ENCODE measurements at regions not wholly inside any gene's neighbourhood (a gene's known extent, or its start where the extent isn't known, plus 50 kb on each side); places are given as distances from the start of the nearest gene placed in this dataset.
"Not testable (repeated sequence)": the region's sequence is repeated elsewhere in the genome, so short reads cannot be mapped to it uniquely, and the experiment has no call there.

- no peak overlapping the region for H3K9ac ChIP-seq
- no peaks in the 10 kb centered on the region for H3K79me2 ChIP-seq
- no peak overlapping the region for H3K4me3 ChIP-seq (ENCODE audit: low read depth, low read length)
- H3K9me3 ChIP-seq (ENCODE audit: control insufficient read depth, low read length) = no peaks in the 10 kb centered on the region
- H3K4me2 ChIP-seq (ENCODE audit: low read length) = no peak overlapping the region
- H3K4me1 ChIP-seq = no peaks in the 10 kb centered on the region
- H2AFZ ChIP-seq = no peak overlapping the region
- no peak for TF ChIP-seq CTCF (IDR thresholded peaks at IDR 0.05)
- H3K27ac ChIP-seq = no peak overlapping the region
- H3K27me3 ChIP-seq (ENCODE audit: control insufficient read depth, insufficient read depth, low read length) = no peaks in the 10 kb centered on the region
- H3K36me3 ChIP-seq (ENCODE audit: control insufficient read depth, insufficient read depth, low read length) = no peaks in the 10 kb centered on the region
Observed at GRCh38 chr11:8767466-8768142, 85.0 kb downstream of the RPL27A start.

- H3K27ac ChIP-seq = no peak overlapping the region
- no peak overlapping the region for H3K4me3 ChIP-seq (ENCODE audit: low read depth, low read length)
- no peak overlapping the region for H3K4me2 ChIP-seq (ENCODE audit: low read length)
- no peak overlapping the region for H3K9ac ChIP-seq
- no peaks in the 10 kb centered on the region for H3K36me3 ChIP-seq (ENCODE audit: control insufficient read depth, insufficient read depth, low read length)
- no peak for TF ChIP-seq CTCF (IDR thresholded peaks at IDR 0.05)
- H3K79me2 ChIP-seq = no peaks in the 10 kb centered on the region
- H3K4me1 ChIP-seq = no peaks in the 10 kb centered on the region
- no peak overlapping the region for H2AFZ ChIP-seq
- no peaks in the 10 kb centered on the region for H3K27me3 ChIP-seq (ENCODE audit: control insufficient read depth, insufficient read depth, low read length)
- H3K9me3 ChIP-seq (ENCODE audit: control insufficient read depth, low read length) = no peaks in the 10 kb centered on the region
Observed at GRCh38 chr11:8768625-8769333, 86.2 kb downstream of the RPL27A start.

GRCh38 chr11:8772571-8773519 lies 90.3 kb downstream of the RPL27A start:
- Histone ChIP-seq H3K9ac (no peak overlapping the region), H3K4me2 (ENCODE audit: low read length) (no peak overlapping the region), H3K36me3 (ENCODE audit: control insufficient read depth, insufficient read depth, low read length) (no peaks in the 10 kb centered on the region), H3K27ac (no peak overlapping the region), H3K79me2 (peaks cover 2% of the 10 kb centered on the region), H3K4me1 (no peaks in the 10 kb centered on the region), H3K4me3 (ENCODE audit: low read depth, low read length) (no peak overlapping the region), H2AFZ (no peak overlapping the region), H3K9me3 (ENCODE audit: control insufficient read depth, low read length) (no peaks in the 10 kb centered on the region), H3K27me3 (ENCODE audit: control insufficient read depth, insufficient read depth, low read length) (no peaks in the 10 kb centered on the region)
- no peak for TF ChIP-seq CTCF (IDR thresholded peaks at IDR 0.05)

GRCh38 chr11:8773916-8774539 lies 91.4 kb downstream of the RPL27A start:
- Histone ChIP-seq H3K27ac (no peak overlapping the region), H3K9ac (no peak overlapping the region), H3K4me3 (ENCODE audit: low read depth, low read length) (no peak overlapping the region), H3K36me3 (ENCODE audit: control insufficient read depth, insufficient read depth, low read length) (no peaks in the 10 kb centered on the region), H3K9me3 (ENCODE audit: control insufficient read depth, low read length) (no peaks in the 10 kb centered on the region), H3K27me3 (ENCODE audit: control insufficient read depth, insufficient read depth, low read length) (no peaks in the 10 kb centered on the region), H3K4me2 (ENCODE audit: low read length) (no peak overlapping the region), H2AFZ (no peak overlapping the region), H3K4me1 (no peaks in the 10 kb centered on the region), H3K79me2 (peaks cover 2% of the 10 kb centered on the region)
- TF ChIP-seq CTCF (IDR thresholded peaks at IDR 0.05) = no peak

- H3K36me3 ChIP-seq (ENCODE audit: control insufficient read depth, insufficient read depth, low read length); H3K4me1 ChIP-seq; H3K27ac ChIP-seq: not testable (repeated sequence)
Observed at GRCh38 chr11:8774916-8775315, 92.3 kb downstream of the RPL27A start.

More at GRCh38 chr11:8774916-8775315, 92.3 kb downstream of the RPL27A start:
- H3K79me2 ChIP-seq; H3K4me3 ChIP-seq (ENCODE audit: low read depth, low read length); H2AFZ ChIP-seq; H3K9ac ChIP-seq; H3K9me3 ChIP-seq (ENCODE audit: control insufficient read depth, low read length); H3K4me2 ChIP-seq (ENCODE audit: low read length); H3K27me3 ChIP-seq (ENCODE audit: control insufficient read depth, insufficient read depth, low read length): not testable (repeated sequence)
